ENCODE measurements at regions not wholly inside any gene's neighbourhood (a gene's known extent, or its start where the extent isn't known, plus 50 kb on each side); places are given as distances from the start of the nearest gene placed in this dataset.

- Mint-ChIP-seq H3K27me3 (peaks cover 21% of the 10 kb centered on the region), H3K9me3 (ENCODE audit: insufficient read depth) (no peaks in the 10 kb centered on the region), H3K27ac (no peak overlapping the region), H3K4me1 (no peaks in the 10 kb centered on the region), H3K4me3 (no peak overlapping the region)
- no peaks in the 10 kb centered on the region for H3K9me3 ChIP-seq (ENCODE audit: control extremely low read depth in 1 of 3, control insufficient read depth in 2 of 3, insufficient read depth in 1 of 3, low read length in 2 of 3)
- no peaks in the 10 kb centered on the region for H3K36me3 ChIP-seq (replicated peaks in 1 of 2; ENCODE audit: control extremely low read depth in 1 of 2, control insufficient read depth in 1 of 2, extremely low read depth in 1 of 2, insufficient read depth in 2 of 2, low read length in 1 of 2)
- WGBS (ENCODE audit: insufficient coverage): 79% methylated on average over 4 of the region's 5 CpGs
- H3K4me2 ChIP-seq (replicated peaks; ENCODE audit: low read depth, low read length, poor library complexity, severe bottlenecking): no peak overlapping the region
- H3K9ac ChIP-seq (ENCODE audit: low read length): no peak overlapping the region
- no peak for TF ChIP-seq EZH2 (IDR thresholded peaks at IDR 0.05; ENCODE audit: borderline replicate concordance, insufficient read depth, low read depth, low read length, poor library complexity, severe bottlenecking)
- TF ChIP-seq CTCF (IDR thresholded peaks at IDR 0.05): no peak
- DNase-seq (no peak), ATAC-seq (ENCODE audit: low read depth) (no peak)
- no peaks in the 10 kb centered on the region for H4K20me1 ChIP-seq (ENCODE audit: control insufficient read depth, insufficient read depth, low read length, poor library complexity, severe bottlenecking)
- ChIA-PET POLR2A (no interaction called here), CTCF (interaction anchor here (1.6 kb wide), 1 partner anchor 47 kb away, joined by 4 read pairs; no protein-coding TSS in a partner anchor)
- H3K27ac ChIP-seq (ENCODE audit: low read length in 2 of 2): no peak overlapping the region
- no peaks in the 10 kb centered on the region for H3K79me2 ChIP-seq (ENCODE audit: control insufficient read depth, insufficient read depth, low read length)
- peaks cover 0 to 2% (median 0%) of the 10 kb centered on the region in 4 experiments for H3K27me3 ChIP-seq (replicated peaks in 1 of 4; ENCODE audit: control extremely low read depth in 1 of 4, control insufficient read depth in 3 of 4, insufficient read depth in 4 of 4, low read length in 3 of 4)
- H2AFZ ChIP-seq (ENCODE audit: insufficient read depth, low read depth, low read length, poor library complexity, severe bottlenecking): no peak overlapping the region
- H3K4me3 ChIP-seq (ENCODE audit: control extremely low read depth in 1 of 5, extremely low read depth in 1 of 5, insufficient read depth in 1 of 5, low read depth in 2 of 5, low read length in 4 of 5): no peak overlapping the region
- H3K4me1 ChIP-seq (ENCODE audit: control insufficient read depth in 2 of 2, insufficient read depth in 2 of 2, low read length in 2 of 2): peaks cover 0 to 4% of the 10 kb centered on the region in 2 donors
- intact Hi-C loops (cut with micrococcal nuclease): no loop called here
Measured at GRCh38 chr1:37387854-37388253, 86.5 kb upstream of the ZC3H12A start.

- Mint-ChIP-seq H3K27ac (no peak overlapping the region), H3K9me3 (ENCODE audit: insufficient read depth) (no peaks in the 10 kb centered on the region), H3K27me3 (peaks cover 21% of the 10 kb centered on the region), H3K4me1 (no peaks in the 10 kb centered on the region), H3K4me3 (no peak overlapping the region)
- intact Hi-C loops (cut with micrococcal nuclease): no loop called here
- no peak overlapping the region for H3K27ac ChIP-seq (ENCODE audit: low read length in 2 of 2)
- peaks cover 0 to 5% (median 0%) of the 10 kb centered on the region in 4 experiments for H3K27me3 ChIP-seq (replicated peaks in 1 of 4; ENCODE audit: control extremely low read depth in 1 of 4, control insufficient read depth in 3 of 4, insufficient read depth in 4 of 4, low read length in 3 of 4)
- no peak overlapping the region for H2AFZ ChIP-seq (ENCODE audit: insufficient read depth, low read depth, low read length, poor library complexity, severe bottlenecking)
- H3K4me1 ChIP-seq (ENCODE audit: control insufficient read depth in 2 of 2, insufficient read depth in 2 of 2, low read length in 2 of 2): peaks cover 0 to 4% of the 10 kb centered on the region in 2 donors
- no peak overlapping the region for H3K4me3 ChIP-seq (ENCODE audit: control extremely low read depth in 1 of 5, extremely low read depth in 1 of 5, insufficient read depth in 1 of 5, low read depth in 2 of 5, low read length in 4 of 5)
- no peak overlapping the region for H3K9ac ChIP-seq (ENCODE audit: low read length)
- H3K9me3 ChIP-seq (ENCODE audit: control extremely low read depth in 1 of 3, control insufficient read depth in 2 of 3, insufficient read depth in 1 of 3, low read length in 2 of 3): no peaks in the 10 kb centered on the region
- CTCF ChIA-PET: no interaction called here
- ATAC-seq (ENCODE audit: low read depth): no peak
- 90% methylated on average over 4 of the region's 6 CpGs for WGBS (ENCODE audit: insufficient coverage)
- no peaks in the 10 kb centered on the region for H3K79me2 ChIP-seq (ENCODE audit: control insufficient read depth, insufficient read depth, low read length)
- TF ChIP-seq EZH2 (IDR thresholded peaks at IDR 0.05; ENCODE audit: borderline replicate concordance, insufficient read depth, low read depth, low read length, poor library complexity, severe bottlenecking): no peak
- no peak for TF ChIP-seq CTCF (IDR thresholded peaks at IDR 0.05)
- POLR2A ChIA-PET: no interaction called here
- no peak overlapping the region for H3K4me2 ChIP-seq (replicated peaks; ENCODE audit: low read depth, low read length, poor library complexity, severe bottlenecking)
- no peak for DNase-seq
- no peaks in the 10 kb centered on the region for H4K20me1 ChIP-seq (ENCODE audit: control insufficient read depth, insufficient read depth, low read length, poor library complexity, severe bottlenecking)
- no peaks in the 10 kb centered on the region for H3K36me3 ChIP-seq (replicated peaks in 1 of 2; ENCODE audit: control extremely low read depth in 1 of 2, control insufficient read depth in 1 of 2, extremely low read depth in 1 of 2, insufficient read depth in 2 of 2, low read length in 1 of 2)
Measured at GRCh38 chr1:37389327-37389726, 85.1 kb upstream of the ZC3H12A start.
